CD4-positive, alpha-beta T cell (primary cell): ENCODE measurements at regions not wholly inside any gene's neighbourhood (a gene's known extent, or its start where the extent isn't known, plus 50 kb on each side); places are given as distances from the start of the nearest gene placed in this dataset.

Source experiments
- ATAC-seq: fragments of 200-7000 bp; cut with Tn5 transposase; one replicate; pipeline ENCODE4 v1.10.0; 2022; ENCODE audit warnings: mild to moderate bottlenecking; ENCODE audit not compliant: poor library complexity
- CTCF ChIA-PET: fragments of 350-600 bp; sonication (Branson Sonifier 250); formaldehyde crosslinking; loops from one replicate; lab custom pipeline; 2021; ENCODE audit warnings: antibody characterized with exemption, inconsistent platforms; lab: Charles Lee
- POLR2A ChIA-PET: fragments of 350-600 bp; sonication (Branson Sonifier 250); formaldehyde crosslinking; loops from one replicate; lab custom pipeline; 2021; ENCODE audit warnings: antibody characterized with exemption, inconsistent platforms; lab: Charles Lee
- DNase-seq, 14 experiments: peaks; one replicate each; pipeline ENCODE4 v3.0.0-alpha.2; 2013 to 2020; ENCODE audit warnings: mixed read lengths in 2 of 14
- H3K27ac ChIP-seq, 2 donors: one replicate each; pipeline versions ENCODE4 v1.5.1 to v1.7.0; 2013; ENCODE audit warnings: low read length in 2 of 2, low read depth in 1 of 2, mild to moderate bottlenecking in 1 of 2
- H3K27me3 ChIP-seq, 2 experiments: 1 replicate in 1 of 2; 2 replicates in 1 of 2; pipeline versions ENCODE4 v1.6.1 to v1.7.0; 2013; ENCODE audit warnings: low read length in 2 of 2, control low read depth in 1 of 2, mild to moderate bottlenecking in 1 of 2, moderate library complexity in 1 of 2; ENCODE audit not compliant: insufficient read depth in 2 of 2, control insufficient read depth in 1 of 2
- H3K36me3 ChIP-seq: one replicate; pipeline ENCODE4 v1.6.1; 2013; ENCODE audit warnings: low read length, control low read depth; ENCODE audit not compliant: insufficient read depth
- H3K4me1 ChIP-seq: one replicate; pipeline ENCODE4 v1.6.1; 2013; ENCODE audit warnings: low read length, control low read depth; ENCODE audit not compliant: insufficient read depth
- H3K4me3 ChIP-seq: one replicate; pipeline ENCODE4 v1.5.1; 2013; ENCODE audit warnings: mild to moderate bottlenecking, low read length, moderate library complexity
- H3K9me3 ChIP-seq, 2 experiments: 1 replicate in 1 of 2; 2 replicates in 1 of 2; pipeline versions ENCODE4 v1.6.1 to v1.7.0; 2013; ENCODE audit warnings: low read length in 2 of 2, mild to moderate bottlenecking in 2 of 2, control low read depth in 1 of 2, moderate library complexity in 1 of 2; ENCODE audit not compliant: control insufficient read depth in 1 of 2, insufficient read depth in 1 of 2
- H3K27ac Mint-ChIP-seq: one replicate; pipeline ENCODE4 v1.8.0; 2020; ENCODE audit warnings: mixed read lengths
- H3K27me3 Mint-ChIP-seq: one replicate; pipeline ENCODE4 v1.8.0; 2021; ENCODE audit warnings: mixed read lengths
- H3K36me3 Mint-ChIP-seq: one replicate; pipeline ENCODE4 v1.8.0; 2021; ENCODE audit warnings: low read depth, mixed read lengths
- H3K4me1 Mint-ChIP-seq: one replicate; pipeline ENCODE4 v1.8.0; 2021; ENCODE audit warnings: low read depth, mixed read lengths
- H3K4me3 Mint-ChIP-seq: one replicate; pipeline ENCODE4 v1.8.0; 2020; ENCODE audit warnings: mild to moderate bottlenecking, mixed read lengths
- H3K9me3 Mint-ChIP-seq: one replicate; pipeline ENCODE4 v1.8.0; 2020; ENCODE audit warnings: mixed read lengths
- CTCF ChIP-seq: fragments of 200-600 bp; IDR thresholded peaks from one replicate; pipeline ENCODE4 v1.8.0; 2022; ENCODE audit warnings: antibody characterized with exemption, mild to moderate bottlenecking
- intact Hi-C, 2 experiments: fragments of 100-400 bp; cut with DNase I in 1 of 2; cut with micrococcal nuclease in 1 of 2; formaldehyde crosslinking; loops; one replicate each; pipeline versions ENCODE4 v1.15.1 to v1.9.0; 2023 to 2025; cut with DNase I, micrococcal nuclease

- H3K36me3 ChIP-seq = no peaks in the 10 kb centered on the region
- no peak overlapping the region for H3K27ac ChIP-seq
- ChIA-PET CTCF (interaction anchor here (0.6 kb wide), 1 partner anchor 1766 kb away, joined by 3 read pairs; no protein-coding TSS in a partner anchor), POLR2A (no interaction called here)
- H3K4me1 ChIP-seq = no peaks in the 10 kb centered on the region
- H3K27ac Mint-ChIP-seq = no peak overlapping the region
- no peaks in the 10 kb centered on the region for H3K9me3 ChIP-seq
- intact Hi-C loops = no loop called here
- no peak for DNase-seq
- no peaks in the 10 kb centered on the region for H3K36me3 Mint-ChIP-seq
- no peak overlapping the region for H3K4me3 ChIP-seq
- no peaks in the 10 kb centered on the region for H3K27me3 Mint-ChIP-seq
- no peak for TF ChIP-seq CTCF
- no peaks in the 10 kb centered on the region for H3K9me3 Mint-ChIP-seq
- no peak overlapping the region for H3K4me3 Mint-ChIP-seq
- no peak for ATAC-seq
- no peaks in the 10 kb centered on the region for H3K27me3 ChIP-seq
- no peaks in the 10 kb centered on the region for H3K4me1 Mint-ChIP-seq
These were observed 330.0 kb downstream of the PSAT1 start for GRCh38 chr9:78626971-78627370.

DNA sequence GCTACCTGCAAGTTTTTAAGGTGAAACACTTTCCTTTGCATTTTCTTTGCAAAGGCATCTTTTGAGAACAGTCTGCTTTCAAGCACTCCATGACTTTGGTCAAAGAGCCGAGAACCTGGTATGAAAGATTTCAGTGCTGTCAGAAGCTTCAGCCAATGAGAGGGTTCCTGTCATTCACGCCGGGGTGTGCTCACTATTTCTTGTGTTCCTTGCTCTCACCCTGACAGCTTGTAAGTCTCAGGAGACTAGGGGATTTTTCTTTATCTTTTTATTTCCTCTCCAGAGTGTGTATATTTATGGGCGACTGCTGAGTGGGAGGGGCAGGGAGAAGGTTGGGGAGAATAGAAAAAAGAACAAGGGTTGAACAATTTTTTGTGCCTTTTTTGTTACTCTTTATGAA, 334.0 kb downstream of the PSAT1 start:
- Mint-ChIP-seq H3K27ac (no peak overlapping the region), H3K4me1 (no peaks in the 10 kb centered on the region), H3K4me3 (no peak overlapping the region), H3K9me3 (peaks cover 5% of the 10 kb centered on the region), H3K36me3 (no peaks in the 10 kb centered on the region), H3K27me3 (no peaks in the 10 kb centered on the region)
- DNase-seq (no peak), ATAC-seq (no peak)
- ChIA-PET CTCF (no interaction called here), POLR2A (no interaction called here)
- intact Hi-C loops = no loop called here
- H3K9me3 ChIP-seq = no peaks in the 10 kb centered on the region
- H3K36me3 ChIP-seq = no peaks in the 10 kb centered on the region
- H3K4me1 ChIP-seq = no peaks in the 10 kb centered on the region
- TF ChIP-seq CTCF = no peak
- H3K27me3 ChIP-seq = no peaks in the 10 kb centered on the region
- H3K4me3 ChIP-seq = no peak overlapping the region
- H3K27ac ChIP-seq = no peak overlapping the region

GRCh38 chr9:78640728-78641127, 343.8 kb downstream of the PSAT1 start:
- no peak overlapping the region for H3K27ac Mint-ChIP-seq
- H3K36me3 Mint-ChIP-seq = no peaks in the 10 kb centered on the region
- ChIA-PET POLR2A (no interaction called here), CTCF (no interaction called here)
- no peaks in the 10 kb centered on the region for H3K4me1 ChIP-seq
- H3K27ac ChIP-seq = no peak overlapping the region
- DNase-seq (no peak), ATAC-seq (no peak)
- intact Hi-C loops = no loop called here
- no peak overlapping the region for H3K4me3 ChIP-seq
- no peaks in the 10 kb centered on the region for H3K4me1 Mint-ChIP-seq
- H3K9me3 Mint-ChIP-seq = peaks cover 3% of the 10 kb centered on the region
- H3K27me3 ChIP-seq = no peaks in the 10 kb centered on the region
- no peaks in the 10 kb centered on the region for H3K9me3 ChIP-seq
- TF ChIP-seq CTCF = no peak
- no peak overlapping the region for H3K4me3 Mint-ChIP-seq
- H3K36me3 ChIP-seq = no peaks in the 10 kb centered on the region
- no peaks in the 10 kb centered on the region for H3K27me3 Mint-ChIP-seq
